ENCODE measurements at regions not wholly inside any gene's neighbourhood (a gene's known extent, or its start where the extent isn't known, plus 50 kb on each side); places are given as distances from the start of the nearest gene placed in this dataset.

DNA sequence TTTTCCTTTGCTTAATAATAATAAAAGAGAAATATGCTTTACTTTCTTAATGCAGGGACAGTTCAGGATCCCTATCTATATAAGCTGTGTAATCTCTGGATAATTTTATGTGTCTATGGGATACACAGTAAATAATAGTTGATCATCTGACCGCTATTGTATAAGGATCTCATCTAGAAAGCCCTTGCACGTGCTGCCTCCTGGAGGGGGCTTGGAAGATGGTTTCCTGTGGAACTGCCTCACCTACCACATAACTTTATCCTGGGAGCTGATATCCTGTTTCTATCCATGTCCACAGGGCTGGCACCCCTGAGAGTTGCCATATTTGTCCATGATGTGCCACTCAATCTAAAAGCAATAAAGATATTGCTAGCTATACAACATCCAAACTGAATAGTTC lies 139.3 kb upstream of the FRMPD4 start:
- H3K4me3 ChIP-seq (ENCODE audit: low read length): no peak overlapping the region
- DNase-seq (ENCODE audit: low read depth): no peak
- no peaks in the 10 kb centered on the region for H3K9me3 ChIP-seq (ENCODE audit: control insufficient read depth, low read length)
- H3K36me3 ChIP-seq (ENCODE audit: control insufficient read depth, insufficient read depth, low read length, severe bottlenecking): no peaks in the 10 kb centered on the region
- H3K4me1 ChIP-seq (ENCODE audit: control insufficient read depth, insufficient read depth, low read length): no peaks in the 10 kb centered on the region
- H3K9ac ChIP-seq (ENCODE audit: low read length): no peak overlapping the region
- no peaks in the 10 kb centered on the region for H3K27me3 ChIP-seq (replicated peaks; ENCODE audit: control insufficient read depth, insufficient read depth, low read length)

DNA sequence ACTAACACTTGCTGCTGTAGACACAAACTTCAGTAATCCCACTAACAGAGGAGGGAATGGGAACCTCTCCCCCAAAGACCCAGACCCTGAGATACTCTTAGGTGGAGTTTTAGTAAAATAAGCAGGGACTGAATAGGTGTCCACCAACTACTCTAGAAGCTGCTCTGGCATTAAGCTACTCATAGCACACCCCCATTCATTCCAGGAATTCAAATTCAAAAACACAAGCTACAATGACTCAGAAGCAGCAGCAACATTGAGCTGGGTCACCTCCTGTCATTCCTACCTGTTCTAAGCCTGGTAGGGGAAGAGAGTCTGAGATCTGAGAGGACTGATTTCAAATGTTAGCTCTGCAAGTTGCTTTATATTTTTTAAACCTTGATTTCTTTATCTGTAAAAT lies 135.4 kb upstream of the FRMPD4 start:
- Histone ChIP-seq H3K4me3 (ENCODE audit: low read length) (no peak overlapping the region), H3K9ac (ENCODE audit: low read length) (no peak overlapping the region), H3K27me3 (replicated peaks; ENCODE audit: control insufficient read depth, insufficient read depth, low read length) (no peaks in the 10 kb centered on the region), H3K9me3 (ENCODE audit: control insufficient read depth, low read length) (peaks cover 2% of the 10 kb centered on the region), H3K4me1 (ENCODE audit: control insufficient read depth, insufficient read depth, low read length) (no peaks in the 10 kb centered on the region), H3K36me3 (ENCODE audit: control insufficient read depth, insufficient read depth, low read length, severe bottlenecking) (no peaks in the 10 kb centered on the region)
- no peak for DNase-seq (ENCODE audit: low read depth)

DNA sequence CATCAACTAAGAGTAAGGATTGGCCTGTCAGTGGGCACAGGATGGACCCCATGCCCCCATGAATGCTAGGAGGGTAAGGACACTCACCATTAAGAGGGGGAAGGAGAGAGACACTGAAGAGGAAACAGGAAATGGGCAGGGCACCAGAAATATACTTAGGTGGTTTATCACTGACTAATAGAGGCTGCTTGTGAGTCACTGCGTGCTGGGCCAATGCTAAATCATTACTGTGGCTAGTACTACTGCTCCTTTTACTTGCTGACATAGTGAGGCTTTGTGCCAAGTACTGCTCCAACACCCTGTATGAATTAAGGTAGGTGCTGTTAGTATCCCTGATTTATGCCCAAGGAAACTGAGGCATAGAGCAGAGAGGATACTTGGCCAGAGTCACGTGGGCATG lies 130.4 kb upstream of the FRMPD4 start:
- Histone ChIP-seq H3K27me3 (replicated peaks; ENCODE audit: control insufficient read depth, insufficient read depth, low read length) (no peaks in the 10 kb centered on the region), H3K9me3 (ENCODE audit: control insufficient read depth, low read length) (peaks cover 2% of the 10 kb centered on the region), H3K36me3 (ENCODE audit: control insufficient read depth, insufficient read depth, low read length, severe bottlenecking) (no peaks in the 10 kb centered on the region), H3K4me3 (ENCODE audit: low read length) (no peak overlapping the region), H3K4me1 (ENCODE audit: control insufficient read depth, insufficient read depth, low read length) (peaks cover 4% of the 10 kb centered on the region), H3K9ac (ENCODE audit: low read length) (no peak overlapping the region)
- no peak for DNase-seq (ENCODE audit: low read depth)

DNA sequence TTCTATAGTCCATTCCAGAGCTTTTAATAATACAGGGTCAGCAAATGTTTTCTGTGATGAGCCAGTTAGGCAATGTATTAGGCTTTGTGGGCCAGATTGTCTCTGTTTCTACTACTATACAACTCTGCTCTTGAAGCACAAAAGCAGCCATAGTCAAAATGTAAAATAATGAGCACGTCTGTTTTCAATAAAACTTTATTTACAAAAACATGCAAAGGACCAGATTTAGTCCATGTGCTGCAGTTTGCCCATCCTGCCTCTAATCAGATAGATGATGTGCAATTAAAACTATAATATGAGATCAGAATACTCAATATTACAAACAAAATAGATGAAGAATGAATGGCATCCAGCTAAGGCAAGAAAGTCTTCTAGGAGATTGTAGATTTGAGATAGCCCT lies 127.8 kb upstream of the FRMPD4 start:
- Histone ChIP-seq H3K9me3 (ENCODE audit: control insufficient read depth, low read length) (peaks cover 2% of the 10 kb centered on the region), H3K4me1 (ENCODE audit: control insufficient read depth, insufficient read depth, low read length) (peaks cover 4% of the 10 kb centered on the region), H3K4me3 (ENCODE audit: low read length) (no peak overlapping the region), H3K27me3 (replicated peaks; ENCODE audit: control insufficient read depth, insufficient read depth, low read length) (peaks cover 3% of the 10 kb centered on the region), H3K9ac (ENCODE audit: low read length) (no peak overlapping the region), H3K36me3 (ENCODE audit: control insufficient read depth, insufficient read depth, low read length, severe bottlenecking) (no peaks in the 10 kb centered on the region)
- no peak for DNase-seq (ENCODE audit: low read depth)

DNA sequence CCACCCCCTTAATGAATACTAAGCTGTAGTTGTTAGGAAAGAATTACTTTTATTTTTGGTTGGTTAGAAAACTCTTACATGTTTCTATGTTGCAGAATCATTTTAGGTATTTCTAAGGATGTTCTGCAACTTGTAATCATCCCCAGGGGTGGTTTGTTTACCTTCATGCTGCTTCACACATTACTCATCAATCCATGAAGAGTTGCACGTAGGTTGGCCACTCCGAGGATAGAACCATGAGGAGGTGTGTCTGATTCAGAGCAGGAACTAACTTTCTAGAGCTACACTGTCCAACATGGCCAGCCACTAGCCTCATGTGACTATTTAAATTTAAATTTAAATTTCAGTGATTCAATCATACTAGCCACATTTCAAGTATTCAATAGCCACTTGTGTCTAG lies 127.2 kb upstream of the FRMPD4 start:
- Histone ChIP-seq H3K27me3 (replicated peaks; ENCODE audit: control insufficient read depth, insufficient read depth, low read length) (peaks cover 3% of the 10 kb centered on the region), H3K9ac (ENCODE audit: low read length) (no peak overlapping the region), H3K36me3 (ENCODE audit: control insufficient read depth, insufficient read depth, low read length, severe bottlenecking) (no peaks in the 10 kb centered on the region), H3K4me3 (ENCODE audit: low read length) (no peak overlapping the region), H3K4me1 (ENCODE audit: control insufficient read depth, insufficient read depth, low read length) (peaks cover 4% of the 10 kb centered on the region), H3K9me3 (ENCODE audit: control insufficient read depth, low read length) (peaks cover 2% of the 10 kb centered on the region)
- peak; percentile 3 for DNase-seq (ENCODE audit: low read depth)

DNA sequence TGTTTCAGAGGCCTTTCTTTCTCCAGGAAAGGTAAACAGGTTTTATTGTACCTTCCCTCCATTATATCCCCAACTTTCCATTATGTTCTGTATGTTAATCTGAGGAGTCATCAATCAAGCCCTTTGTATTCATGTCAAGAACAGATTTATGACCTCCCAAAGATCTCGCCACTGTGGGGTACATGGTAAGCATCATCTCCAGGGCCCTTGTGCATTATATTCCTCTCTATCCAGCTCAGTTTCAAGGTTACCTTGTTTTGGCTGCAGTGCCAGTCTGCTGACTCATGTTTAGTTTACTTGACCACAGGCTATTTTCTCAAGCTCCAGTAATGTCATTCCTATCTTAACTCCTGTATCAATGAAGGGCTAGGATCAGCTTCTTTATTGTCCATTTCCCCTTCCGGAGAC lies 125.1 kb upstream of the FRMPD4 start:
- no peak overlapping the region for H3K9ac ChIP-seq (ENCODE audit: low read length)
- H3K4me1 ChIP-seq (ENCODE audit: control insufficient read depth, insufficient read depth, low read length): peaks cover under 1% of the 10 kb centered on the region
- no peaks in the 10 kb centered on the region for H3K36me3 ChIP-seq (ENCODE audit: control insufficient read depth, insufficient read depth, low read length, severe bottlenecking)
- H3K27me3 ChIP-seq (replicated peaks; ENCODE audit: control insufficient read depth, insufficient read depth, low read length): peaks cover 3% of the 10 kb centered on the region
- no peak overlapping the region for H3K4me3 ChIP-seq (ENCODE audit: low read length)
- DNase-seq (ENCODE audit: low read depth): peak; percentile 10
- no peaks in the 10 kb centered on the region for H3K9me3 ChIP-seq (ENCODE audit: control insufficient read depth, low read length)

DNA sequence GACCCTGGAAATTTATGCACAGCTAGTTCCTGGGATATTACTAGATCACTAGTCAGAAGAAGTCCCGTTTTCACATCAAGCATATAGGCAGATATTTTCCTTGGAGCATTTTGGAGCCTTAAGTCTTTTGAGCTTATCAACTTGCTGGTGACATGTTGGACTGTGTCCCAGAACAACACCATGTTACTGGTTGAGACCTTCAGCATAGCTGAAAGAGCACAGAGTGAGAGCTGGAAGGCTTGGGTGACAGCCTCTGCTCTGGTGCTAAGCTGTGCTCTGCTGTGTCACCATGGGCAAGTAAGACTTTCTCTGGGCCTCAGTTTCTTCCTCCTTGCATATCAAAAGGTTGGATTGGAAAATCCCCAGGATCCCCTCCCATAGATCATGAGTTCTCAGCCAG lies 116.6 kb upstream of the FRMPD4 start:
- no peak overlapping the region for H3K9ac ChIP-seq (ENCODE audit: low read length)
- no peaks in the 10 kb centered on the region for H3K27me3 ChIP-seq (replicated peaks; ENCODE audit: control insufficient read depth, insufficient read depth, low read length)
- no peaks in the 10 kb centered on the region for H3K4me1 ChIP-seq (ENCODE audit: control insufficient read depth, insufficient read depth, low read length)
- H3K9me3 ChIP-seq (ENCODE audit: control insufficient read depth, low read length): no peaks in the 10 kb centered on the region
- H3K36me3 ChIP-seq (ENCODE audit: control insufficient read depth, insufficient read depth, low read length, severe bottlenecking): no peaks in the 10 kb centered on the region
- DNase-seq (ENCODE audit: low read depth): no peak
- no peak overlapping the region for H3K4me3 ChIP-seq (ENCODE audit: low read length)

DNA sequence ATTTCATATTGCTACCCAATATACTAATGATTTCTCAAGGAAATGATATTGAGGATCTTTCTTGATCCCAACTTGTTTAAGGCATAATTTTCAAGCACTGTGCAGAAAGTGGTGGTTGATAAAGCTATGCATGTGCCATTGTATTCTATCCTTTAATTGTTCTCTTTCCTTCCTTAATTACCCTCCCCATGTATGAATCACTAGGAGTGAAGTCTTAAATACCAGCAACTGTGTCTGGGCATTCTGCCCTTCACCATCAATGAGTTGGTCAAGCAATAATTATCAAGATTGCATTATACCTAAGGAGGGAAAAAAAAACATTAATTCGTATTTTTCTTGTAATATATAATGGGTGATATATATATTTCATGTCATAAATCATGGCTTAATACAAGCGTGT lies 111.8 kb upstream of the FRMPD4 start:
- Histone ChIP-seq H3K9ac (ENCODE audit: low read length) (no peak overlapping the region), H3K36me3 (ENCODE audit: control insufficient read depth, insufficient read depth, low read length, severe bottlenecking) (no peaks in the 10 kb centered on the region), H3K4me3 (ENCODE audit: low read length) (no peak overlapping the region), H3K27me3 (replicated peaks; ENCODE audit: control insufficient read depth, insufficient read depth, low read length) (no peaks in the 10 kb centered on the region), H3K9me3 (ENCODE audit: control insufficient read depth, low read length) (no peaks in the 10 kb centered on the region), H3K4me1 (ENCODE audit: control insufficient read depth, insufficient read depth, low read length) (no peaks in the 10 kb centered on the region)
- no peak for DNase-seq (ENCODE audit: low read depth)

DNA sequence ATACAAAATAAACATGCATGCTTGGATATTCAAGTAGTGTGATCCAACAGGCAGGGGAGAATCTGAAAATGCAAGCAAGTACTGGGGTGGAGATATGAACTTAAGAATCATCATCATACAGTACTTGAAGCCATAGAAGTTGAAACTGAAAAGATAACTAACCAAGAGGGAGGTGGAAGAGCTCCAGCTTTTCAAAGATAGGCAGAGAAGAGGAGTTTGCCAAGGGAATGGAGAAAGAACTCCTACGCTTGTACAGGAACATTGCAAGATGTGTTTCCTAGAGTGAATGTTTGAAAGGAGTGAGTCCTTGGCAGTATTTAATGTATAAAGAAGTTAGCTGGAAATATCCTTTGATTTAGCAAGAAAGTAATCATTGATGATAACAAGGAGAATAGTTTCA lies 106.2 kb upstream of the FRMPD4 start:
- no peaks in the 10 kb centered on the region for H3K36me3 ChIP-seq (ENCODE audit: control insufficient read depth, insufficient read depth, low read length, severe bottlenecking)
- DNase-seq (ENCODE audit: low read depth): no peak
- H3K4me3 ChIP-seq (ENCODE audit: low read length): no peak overlapping the region
- no peaks in the 10 kb centered on the region for H3K9me3 ChIP-seq (ENCODE audit: control insufficient read depth, low read length)
- no peaks in the 10 kb centered on the region for H3K27me3 ChIP-seq (replicated peaks; ENCODE audit: control insufficient read depth, insufficient read depth, low read length)
- no peaks in the 10 kb centered on the region for H3K4me1 ChIP-seq (ENCODE audit: control insufficient read depth, insufficient read depth, low read length)
- H3K9ac ChIP-seq (ENCODE audit: low read length): no peak overlapping the region

DNA sequence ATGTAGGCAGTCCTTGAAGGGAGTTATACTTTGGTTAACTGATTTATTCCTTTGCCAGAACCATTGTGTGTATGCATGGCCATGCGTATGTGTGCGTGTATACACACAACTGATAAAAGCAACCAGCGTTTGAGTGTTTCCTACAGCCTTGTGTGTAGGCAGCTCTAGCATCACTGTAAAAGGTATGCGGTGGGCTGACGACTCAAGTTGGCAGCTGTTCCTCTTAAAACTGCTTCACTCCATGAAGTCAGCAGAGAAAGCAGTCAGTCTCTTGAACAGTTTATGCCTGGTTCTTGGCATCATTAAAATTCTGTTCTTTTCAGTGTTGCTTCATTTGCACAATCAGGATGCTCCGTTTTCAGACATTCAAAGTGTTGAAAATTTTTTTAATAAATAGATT lies 103.5 kb upstream of the FRMPD4 start:
- no peaks in the 10 kb centered on the region for H3K4me1 ChIP-seq (ENCODE audit: control insufficient read depth, insufficient read depth, low read length)
- H3K9me3 ChIP-seq (ENCODE audit: control insufficient read depth, low read length): no peaks in the 10 kb centered on the region
- H3K27me3 ChIP-seq (replicated peaks; ENCODE audit: control insufficient read depth, insufficient read depth, low read length): no peaks in the 10 kb centered on the region
- no peak overlapping the region for H3K9ac ChIP-seq (ENCODE audit: low read length)
- H3K36me3 ChIP-seq (ENCODE audit: control insufficient read depth, insufficient read depth, low read length, severe bottlenecking): no peaks in the 10 kb centered on the region
- H3K4me3 ChIP-seq (ENCODE audit: low read length): no peak overlapping the region
- DNase-seq (ENCODE audit: low read depth): no peak

DNA sequence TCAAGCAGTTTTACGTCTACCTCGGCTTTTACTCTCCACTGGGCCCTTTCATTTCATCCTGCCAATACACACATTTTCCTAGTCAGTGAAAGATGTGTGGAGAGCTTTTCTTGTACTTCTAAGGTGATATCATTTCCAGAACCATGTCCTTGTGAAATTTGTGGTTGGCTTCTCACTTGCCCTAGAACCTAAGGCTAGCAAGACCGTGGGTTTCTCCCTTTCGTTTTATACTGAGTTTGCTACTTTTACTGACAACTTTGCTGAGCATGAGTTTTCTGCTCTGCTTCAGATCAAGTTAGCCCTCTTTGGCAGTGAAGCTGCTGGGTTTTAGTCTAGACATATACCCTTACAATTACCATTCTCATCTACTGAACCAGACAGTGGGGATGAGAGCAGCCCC lies 95.7 kb upstream of the FRMPD4 start:
- Histone ChIP-seq H3K27me3 (replicated peaks; ENCODE audit: control insufficient read depth, insufficient read depth, low read length) (no peaks in the 10 kb centered on the region), H3K4me1 (ENCODE audit: control insufficient read depth, insufficient read depth, low read length) (no peaks in the 10 kb centered on the region), H3K9ac (ENCODE audit: low read length) (no peak overlapping the region), H3K4me3 (ENCODE audit: low read length) (no peak overlapping the region), H3K36me3 (ENCODE audit: control insufficient read depth, insufficient read depth, low read length, severe bottlenecking) (no peaks in the 10 kb centered on the region), H3K9me3 (ENCODE audit: control insufficient read depth, low read length) (no peaks in the 10 kb centered on the region)
- DNase-seq (ENCODE audit: low read depth): no peak

DNA sequence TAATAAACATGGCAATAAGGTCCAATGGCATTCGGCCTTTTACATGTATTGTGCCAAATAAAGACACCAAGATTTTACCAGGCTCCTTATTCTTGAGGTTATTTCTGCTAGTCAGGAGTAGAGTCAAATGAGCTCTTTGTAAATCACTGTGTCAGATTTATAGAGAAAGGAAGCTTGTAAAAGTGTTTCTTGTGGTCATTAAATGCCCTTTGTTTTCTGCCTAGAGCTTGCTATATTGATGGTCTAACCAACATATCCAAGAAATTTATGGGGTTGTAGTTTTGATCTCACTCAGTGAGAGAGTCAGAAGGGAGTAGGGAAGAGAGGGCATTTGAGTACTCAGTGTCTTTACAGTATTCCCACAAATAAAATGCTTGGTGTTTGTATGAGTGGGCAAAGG lies 86.2 kb upstream of the FRMPD4 start:
- no peaks in the 10 kb centered on the region for H3K9me3 ChIP-seq (ENCODE audit: control insufficient read depth, low read length)
- no peak overlapping the region for H3K4me3 ChIP-seq (ENCODE audit: low read length)
- no peaks in the 10 kb centered on the region for H3K4me1 ChIP-seq (ENCODE audit: control insufficient read depth, insufficient read depth, low read length)
- no peak overlapping the region for H3K9ac ChIP-seq (ENCODE audit: low read length)
- no peaks in the 10 kb centered on the region for H3K36me3 ChIP-seq (ENCODE audit: control insufficient read depth, insufficient read depth, low read length, severe bottlenecking)
- H3K27me3 ChIP-seq (replicated peaks; ENCODE audit: control insufficient read depth, insufficient read depth, low read length): no peaks in the 10 kb centered on the region
- no peak for DNase-seq (ENCODE audit: low read depth)

Measured in adipocyte (in vitro differentiated cells).